Renal cortical epithelial cell (primary cell): ENCODE measurements at regions not wholly inside any gene's neighbourhood (a gene's known extent, or its start where the extent isn't known, plus 50 kb on each side); places are given as distances from the start of the nearest gene placed in this dataset.
"Not testable (repeated sequence)": the region's sequence is repeated elsewhere in the genome, so short reads cannot be mapped to it uniquely, and the experiment has no call there.

Source experiments
- DNase-seq: peaks from one replicate; pipeline ENCODE4 v3.0.0-alpha.2; 2011; ENCODE audit warnings: low read depth

DNA sequence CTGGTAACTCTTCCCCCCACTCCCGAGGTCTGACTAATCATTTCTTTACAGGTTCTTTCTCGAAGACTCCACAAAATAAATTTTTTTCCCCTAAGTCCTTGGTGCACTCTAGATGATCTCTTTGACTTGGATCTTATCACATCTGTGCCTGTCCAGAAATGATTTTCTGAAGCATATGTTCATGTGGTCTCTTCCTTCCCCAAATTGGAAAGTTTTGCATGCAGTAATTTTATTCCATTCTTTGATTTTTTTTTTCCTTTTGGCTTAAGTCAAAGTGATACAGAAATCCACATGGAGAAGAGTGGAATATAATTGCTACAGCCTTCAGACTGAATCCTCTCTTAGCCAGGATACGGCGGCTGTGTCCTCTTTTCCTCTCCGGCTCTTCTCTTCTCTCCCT, 213.3 kb downstream of the BMP4 start:
- DNase-seq, result no peak

- peak; percentile 82 for DNase-seq
Measured at GRCh38 chr14:53742233-53742620, 214.4 kb downstream of the BMP4 start.

- peak; percentile 89 for DNase-seq
Measured at GRCh38 chr14:53741479-53742232, 215.0 kb downstream of the BMP4 start.

DNA sequence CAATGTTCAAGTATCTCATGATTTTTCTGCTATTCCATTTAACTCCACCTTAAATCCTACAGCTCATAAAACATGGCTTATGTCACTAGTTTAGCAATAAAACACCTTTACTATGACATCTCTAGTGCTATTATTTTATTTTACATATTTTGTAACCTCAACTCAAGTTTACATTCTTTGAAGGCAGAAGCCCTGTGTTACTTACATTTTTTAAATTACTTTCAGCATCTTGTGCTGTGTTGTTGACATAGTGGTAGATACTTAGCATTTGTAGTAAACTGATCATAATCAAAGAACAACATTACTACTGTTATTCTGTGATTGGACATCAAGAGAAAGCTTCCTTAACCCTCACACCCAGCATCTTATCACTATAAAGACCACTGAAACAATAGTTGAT, 216.1 kb downstream of the BMP4 start:
- DNase-seq, result no peak

- no peak for DNase-seq
Measured at GRCh38 chr14:53735916-53736315, 220.7 kb downstream of the BMP4 start.

DNA sequence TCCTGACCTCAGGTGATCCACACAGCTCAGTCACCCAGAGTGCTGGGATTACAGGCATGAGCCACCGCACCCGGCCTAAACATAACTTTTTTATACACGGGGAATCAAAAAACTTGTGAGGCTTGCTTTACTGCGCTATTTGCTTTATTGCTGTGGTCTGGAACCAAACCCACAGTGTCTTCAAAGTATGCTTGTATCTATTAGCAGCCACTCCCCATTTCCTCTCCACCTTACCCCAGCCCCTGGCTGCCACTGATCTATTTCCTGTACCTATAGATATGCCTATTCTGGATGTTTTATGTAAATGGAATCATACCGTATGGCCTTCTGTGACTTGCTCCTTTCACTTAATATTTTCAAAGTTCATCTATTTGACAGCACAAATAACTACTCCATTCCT, 233.4 kb downstream of the BMP4 start:
- DNase-seq, result no peak

DNA sequence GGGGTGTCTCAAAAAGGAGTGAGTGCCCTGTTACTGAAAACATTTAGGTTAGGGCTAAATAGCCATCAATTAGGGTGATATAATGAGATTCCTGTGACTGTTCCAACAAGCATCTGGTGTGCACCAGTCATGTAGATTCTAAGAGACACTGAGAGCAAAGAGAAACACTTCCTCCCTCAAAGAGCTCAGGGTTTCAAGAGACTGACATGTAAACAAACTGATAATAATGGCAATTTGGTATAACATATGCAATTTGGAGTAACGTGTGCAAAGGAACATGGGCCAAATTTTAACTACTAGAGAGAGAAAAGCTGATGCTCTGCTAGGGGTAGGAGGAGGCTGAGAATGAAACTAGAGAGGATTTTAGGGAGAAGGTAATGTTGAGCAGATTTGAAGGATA, 237.1 kb downstream of the BMP4 start:
- DNase-seq, result no peak

DNA sequence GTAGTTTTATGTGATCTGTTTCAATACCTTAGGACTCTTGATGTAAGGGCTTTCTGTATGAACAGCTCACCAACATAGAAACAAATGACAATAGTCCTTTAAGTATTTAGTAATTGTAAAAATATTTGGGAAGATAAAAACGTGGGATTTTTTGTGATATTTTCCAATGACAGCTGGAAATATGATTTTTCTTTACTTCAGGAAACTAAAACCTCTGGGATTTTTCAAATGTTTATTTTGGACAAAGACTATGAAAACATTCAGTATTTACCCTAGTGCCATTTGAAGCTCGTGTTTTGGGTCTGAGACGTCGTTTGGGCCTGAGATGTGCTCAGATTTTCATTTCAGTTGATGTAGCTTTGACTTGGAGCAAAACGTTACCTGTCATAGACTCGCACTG, 240.0 kb downstream of the BMP4 start:
- DNase-seq, result no peak

GRCh38 chr14:53715193-53715721, 241.4 kb downstream of the BMP4 start:
- peak; percentile 93 for DNase-seq

GRCh38 chr14:53714495-53715192, 242.0 kb downstream of the BMP4 start:
- no peak for DNase-seq

- DNase-seq, result not testable (repeated sequence)
Measured at GRCh38 chr14:53712901-53713300, 243.7 kb downstream of the BMP4 start.

GRCh38 chr14:53711205-53711604, 245.4 kb downstream of the BMP4 start:
- DNase-seq, result no peak

GRCh38 chr14:53710615-53711014, 246.0 kb downstream of the BMP4 start:
- peak; percentile 26 for DNase-seq

DNA sequence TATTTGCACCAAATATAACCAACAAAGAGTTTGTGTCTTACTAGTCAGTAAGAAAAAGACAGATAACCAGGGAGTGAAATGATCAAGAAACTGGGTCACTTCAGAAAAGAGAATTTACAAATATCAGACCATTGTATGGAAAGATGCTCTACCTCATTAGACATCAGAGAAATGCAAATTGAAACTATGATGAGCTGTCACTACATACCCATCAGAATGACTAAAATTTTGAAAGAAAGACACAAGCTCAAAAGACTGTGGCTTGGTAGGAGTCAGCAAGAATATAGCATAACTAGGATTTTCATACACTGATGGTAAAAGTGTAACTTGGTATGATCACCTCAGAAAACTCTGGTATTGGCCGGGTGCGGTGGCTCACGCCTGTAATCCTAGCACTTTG, 247.2 kb downstream of the BMP4 start:
- DNase-seq, result no peak

DNA sequence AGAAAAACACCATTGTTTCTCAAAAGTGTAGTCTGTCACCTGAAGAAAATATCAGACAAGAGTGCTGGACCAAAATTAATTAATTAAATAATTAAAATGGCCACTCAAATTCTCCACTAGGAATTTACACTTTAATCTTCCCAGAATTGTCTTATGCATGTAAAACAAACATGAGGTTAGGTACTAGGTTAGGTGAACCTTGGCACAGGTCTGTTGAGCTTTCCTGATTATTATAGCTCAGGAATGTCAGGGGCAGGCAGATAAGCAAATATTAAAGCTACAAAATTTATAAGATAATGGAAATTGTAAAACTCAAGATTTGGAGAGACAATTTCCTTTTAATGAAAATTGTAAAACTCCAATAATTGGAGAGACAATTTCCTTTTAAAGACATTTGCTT, 253.2 kb downstream of the BMP4 start:
- no peak for DNase-seq

GRCh38 chr14:53701108-53701875, 255.3 kb downstream of the BMP4 start:
- no peak for DNase-seq

DNA sequence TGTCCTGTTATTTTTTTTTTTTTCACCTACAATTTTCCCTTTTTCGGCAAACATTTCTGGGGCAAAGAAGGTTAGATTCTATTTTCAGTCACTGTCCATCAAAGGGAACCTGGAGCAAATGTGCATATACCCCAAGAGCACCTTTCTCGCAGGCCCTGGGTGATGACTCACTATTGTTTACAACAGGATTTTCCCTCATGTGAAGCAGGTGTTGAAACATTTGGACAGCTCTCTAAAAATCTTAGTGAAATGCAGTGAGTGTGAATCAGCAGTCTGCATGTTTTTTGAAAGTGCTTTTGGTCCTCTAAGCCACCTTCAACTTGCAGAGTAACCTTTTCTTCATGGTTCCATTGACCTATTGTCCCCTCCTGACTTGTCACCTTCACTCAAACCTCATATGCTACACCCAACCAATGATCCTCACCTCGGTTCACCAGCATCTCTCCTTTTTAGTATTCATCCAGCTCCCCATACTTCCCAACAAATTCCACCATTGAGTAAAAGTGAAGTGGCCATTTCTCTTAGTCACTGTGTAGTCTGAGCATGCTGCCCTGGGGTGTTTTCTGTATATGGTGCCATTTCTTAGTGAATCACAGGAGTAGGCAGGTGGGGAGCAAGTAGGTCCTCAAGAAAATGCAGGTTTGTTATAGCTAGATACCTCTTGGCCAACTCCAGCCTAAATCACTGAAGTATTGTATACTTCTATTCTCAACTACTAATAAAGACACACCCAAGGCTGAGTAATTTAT, 260.2 kb downstream of the BMP4 start:
- peak; percentile 90 for DNase-seq

- DNase-seq, result peak; percentile 9
Measured at GRCh38 chr14:53695692-53696214, 260.9 kb downstream of the BMP4 start.

- no peak for DNase-seq
Measured at GRCh38 chr14:53692885-53693284, 263.7 kb downstream of the BMP4 start.

DNA sequence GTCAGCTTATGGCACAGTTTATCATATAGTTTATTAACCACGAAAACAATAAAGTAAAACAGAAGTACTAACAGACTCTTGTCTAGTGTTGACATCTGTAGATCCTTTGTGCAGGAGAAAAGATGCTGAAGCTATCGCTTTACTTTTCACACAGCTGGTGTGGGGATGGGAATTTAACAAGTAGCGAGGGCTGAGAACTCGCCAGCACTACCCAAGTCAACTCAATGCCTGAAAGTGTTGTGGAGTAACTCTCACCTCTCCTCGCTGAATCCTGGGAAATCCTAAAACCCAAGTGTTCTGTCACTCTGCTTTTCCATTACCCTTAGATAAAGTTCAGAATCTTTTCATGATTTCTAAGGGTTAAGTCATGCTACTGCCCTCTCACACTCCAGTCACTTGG, 264.2 kb downstream of the BMP4 start:
- DNase-seq, result no peak

GRCh38 chr14:53683229-53683628, 273.4 kb downstream of the BMP4 start:
- DNase-seq, result peak; percentile 4

GRCh38 chr14:53672526-53672925, 284.1 kb downstream of the BMP4 start:
- no peak for DNase-seq
